NCI-H526 (cell line): ENCODE measurements at regions not wholly inside any gene's neighbourhood (a gene's known extent, or its start where the extent isn't known, plus 50 kb on each side); places are given as distances from the start of the nearest gene placed in this dataset.
A peak's percentile ranks its signal among the peaks of the same experiment; 100 is the strongest.
"Not testable (repeated sequence)": the region's sequence is repeated elsewhere in the genome, so short reads cannot be mapped to it uniquely, and the experiment has no call there.

ENCODE experiments used
- DNase-seq, 2 experiments: peaks; one replicate each; lab custom pipeline; 2025; lab: John Stamatoyannopoulos, UW

GRCh38 chr3:11712646-11713045, 68.9 kb upstream of the VGLL4 start:
- DNase-seq = no peak

DNA sequence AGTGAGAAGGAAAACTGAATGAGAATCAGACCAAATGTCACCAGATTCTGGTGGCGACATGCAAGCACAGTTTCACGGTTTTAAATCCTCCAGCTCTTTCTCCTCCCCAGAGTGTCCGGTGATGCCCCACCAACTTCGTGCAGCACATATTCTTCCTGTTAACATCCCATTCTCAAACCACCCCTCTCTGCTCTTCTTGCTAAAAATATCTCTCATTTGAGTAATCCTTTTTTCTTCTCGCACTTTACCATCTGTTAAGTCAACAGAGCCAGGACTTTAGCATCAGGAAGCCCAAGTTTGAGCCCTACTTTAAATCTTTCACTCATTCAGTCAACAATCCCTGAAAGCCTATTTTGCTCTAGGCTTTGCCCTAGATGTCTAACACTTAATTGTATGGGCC, 68.2 kb upstream of the VGLL4 start:
- no peak for DNase-seq

DNA sequence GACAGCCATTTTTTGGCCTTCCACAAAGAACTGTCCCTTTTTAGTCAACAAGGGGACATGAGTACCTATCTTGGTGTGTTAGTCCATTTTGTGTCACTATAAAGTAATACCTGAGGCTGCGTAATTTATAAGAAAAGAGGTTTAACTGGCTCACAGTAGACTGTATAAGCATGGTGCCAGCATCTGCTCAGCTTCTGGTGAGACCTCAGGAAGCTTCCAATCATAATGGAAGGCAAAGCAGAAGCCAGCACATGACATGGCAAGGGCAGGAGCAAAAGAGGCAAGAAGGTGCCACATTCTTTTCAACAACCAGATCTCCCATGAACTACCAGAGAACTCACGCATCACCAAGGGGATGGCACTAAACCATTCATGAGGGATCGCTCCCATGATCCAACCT, 66.1 kb upstream of the VGLL4 start:
- DNase-seq = no peak

- not testable (repeated sequence) for DNase-seq
Observed at GRCh38 chr3:11707084-11707483, 63.4 kb upstream of the VGLL4 start.

DNA sequence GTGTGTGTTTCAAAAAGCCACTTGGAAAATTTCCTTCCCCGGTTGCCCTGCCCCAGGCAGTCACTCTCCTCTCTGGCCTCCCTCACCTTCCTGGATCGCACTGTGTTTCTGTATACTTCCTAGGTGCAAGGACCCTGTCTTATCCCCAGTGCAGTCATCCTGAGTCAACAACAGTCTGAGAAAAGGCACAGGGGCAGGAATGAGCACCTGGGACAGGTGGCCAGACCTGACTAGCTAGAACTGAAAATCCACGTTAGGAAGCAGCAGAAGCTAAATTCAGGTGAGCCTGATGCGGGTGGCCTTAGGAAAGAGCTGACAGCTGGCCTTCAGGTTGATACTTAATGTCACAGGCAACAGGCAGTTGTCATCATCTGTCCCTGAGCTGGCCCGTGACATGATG, 62.9 kb upstream of the VGLL4 start:
- peak in 1 of 2 experiments; percentile 38 for DNase-seq

DNA sequence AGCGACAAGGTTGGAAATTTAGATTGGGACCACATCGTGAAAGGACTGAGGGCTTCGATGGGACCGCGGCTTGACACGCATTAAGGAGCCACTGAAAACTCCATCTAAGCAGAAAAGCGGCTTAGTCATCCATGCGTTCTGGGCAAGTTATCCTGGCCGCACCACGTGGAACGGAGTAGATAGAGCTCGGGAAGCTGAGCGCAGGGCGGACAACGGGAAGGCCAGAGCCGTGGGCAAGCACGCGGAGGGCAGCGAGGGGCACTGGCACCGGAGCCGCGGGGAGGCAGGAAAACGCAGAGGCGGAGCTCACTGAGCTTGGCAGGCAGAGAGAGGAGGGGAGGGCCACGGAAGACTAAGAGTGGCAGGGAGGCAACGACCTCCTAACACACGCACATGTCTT, 61.3 kb upstream of the VGLL4 start:
- no peak for DNase-seq

GRCh38 chr3:11703146-11703545, 59.4 kb upstream of the VGLL4 start:
- DNase-seq = peak; percentile 67 to 69

- no peak for DNase-seq
Observed at GRCh38 chr3:11699083-11699427, 55.3 kb upstream of the VGLL4 start.

DNA sequence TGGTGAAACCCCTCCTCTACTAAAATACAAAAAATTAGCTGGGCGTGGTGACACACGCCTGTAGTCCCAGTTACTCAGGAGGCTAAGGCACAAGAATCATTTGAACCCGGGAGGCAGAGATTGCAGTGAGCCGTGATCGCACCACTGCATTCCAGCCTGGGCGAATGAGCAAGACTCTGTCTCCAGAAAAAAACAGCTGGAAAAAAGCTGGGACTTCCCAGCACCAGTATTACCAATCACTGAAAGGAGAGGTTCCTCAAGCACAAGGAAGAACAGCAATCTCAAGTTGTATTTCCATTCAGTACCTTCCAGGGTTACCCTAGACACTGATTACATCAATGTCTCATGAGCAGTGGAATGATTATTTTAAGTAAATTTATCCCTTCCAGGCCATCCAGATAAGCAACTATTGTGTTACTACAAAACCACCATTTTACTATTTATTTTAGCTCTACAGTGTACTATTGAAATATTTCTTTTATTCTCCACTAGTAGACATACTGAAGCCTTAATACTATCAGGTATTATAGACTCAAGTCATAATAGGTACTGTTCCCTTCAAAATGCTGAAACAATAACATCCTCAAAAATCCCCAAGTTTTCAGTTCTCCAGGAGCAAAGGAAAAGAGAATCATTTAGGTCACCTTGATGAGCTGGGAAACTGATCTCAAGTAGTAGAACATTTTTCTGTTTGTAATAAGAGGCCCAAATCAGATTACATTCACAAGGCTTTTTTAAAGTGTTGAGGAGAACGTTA, 54.8 kb upstream of the VGLL4 start:
- no peak for DNase-seq

- no peak for DNase-seq
Observed at GRCh38 chr3:11697701-11698100, 54.0 kb upstream of the VGLL4 start.

GRCh38 chr3:11696054-11696453, 52.3 kb upstream of the VGLL4 start:
- DNase-seq = no peak
